ENCODE measurements at regions not wholly inside any gene's neighbourhood (a gene's known extent, or its start where the extent isn't known, plus 50 kb on each side); places are given as distances from the start of the nearest gene placed in this dataset.

- TF ChIP-seq, protein P1, sequence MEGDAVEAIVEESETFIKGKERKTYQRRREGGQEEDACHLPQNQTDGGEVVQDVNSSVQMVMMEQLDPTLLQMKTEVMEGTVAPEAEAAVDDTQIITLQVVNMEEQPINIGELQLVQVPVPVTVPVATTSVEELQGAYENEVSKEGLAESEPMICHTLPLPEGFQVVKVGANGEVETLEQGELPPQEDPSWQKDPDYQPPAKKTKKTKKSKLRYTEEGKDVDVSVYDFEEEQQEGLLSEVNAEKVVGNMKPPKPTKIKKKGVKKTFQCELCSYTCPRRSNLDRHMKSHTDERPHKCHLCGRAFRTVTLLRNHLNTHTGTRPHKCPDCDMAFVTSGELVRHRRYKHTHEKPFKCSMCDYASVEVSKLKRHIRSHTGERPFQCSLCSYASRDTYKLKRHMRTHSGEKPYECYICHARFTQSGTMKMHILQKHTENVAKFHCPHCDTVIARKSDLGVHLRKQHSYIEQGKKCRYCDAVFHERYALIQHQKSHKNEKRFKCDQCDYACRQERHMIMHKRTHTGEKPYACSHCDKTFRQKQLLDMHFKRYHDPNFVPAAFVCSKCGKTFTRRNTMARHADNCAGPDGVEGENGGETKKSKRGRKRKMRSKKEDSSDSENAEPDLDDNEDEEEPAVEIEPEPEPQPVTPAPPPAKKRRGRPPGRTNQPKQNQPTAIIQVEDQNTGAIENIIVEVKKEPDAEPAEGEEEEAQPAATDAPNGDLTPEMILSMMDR (IDR thresholded peaks at IDR 0.05 in 4 of 5, conservative IDR thresholded peaks at IDR 0.05 in 1 of 5) = no peak
- TF ChIP-seq POLR2A (IDR thresholded peaks at IDR 0.05) = no peak
Measured at GRCh38 chr13:65497265-65497664, 1732.9 kb downstream of the PCDH9 start.

Measured in gastrocnemius medialis (tissue), 4 donors.